Prostate gland (tissue), 2 donors: ENCODE measurements at regions not wholly inside any gene's neighbourhood (a gene's known extent, or its start where the extent isn't known, plus 50 kb on each side); places are given as distances from the start of the nearest gene placed in this dataset.

Source experiments
- POLR2A ChIP-seq: fragments of 450-650 bp; IDR thresholded peaks from one replicate; pipeline ENCODE4 v1.6.1; 2016; ENCODE audit warnings: antibody characterized with exemption, mild to moderate bottlenecking
- TF ChIP-seq, protein P1 (sequence below), 4 experiments: fragments of 200-600 bp in 2 of 4; fragments of 450-650 bp in 2 of 4; sonication (generic) in 2 of 4; IDR thresholded peaks; 1 replicate in 3 of 4; 2 replicates in 1 of 4; pipeline ENCODE4 v1.5.1; 2016 to 2019; ENCODE audit warnings: antibody characterized with exemption in 4 of 4, mild to moderate bottlenecking in 2 of 4, moderate library complexity in 2 of 4

DNA sequence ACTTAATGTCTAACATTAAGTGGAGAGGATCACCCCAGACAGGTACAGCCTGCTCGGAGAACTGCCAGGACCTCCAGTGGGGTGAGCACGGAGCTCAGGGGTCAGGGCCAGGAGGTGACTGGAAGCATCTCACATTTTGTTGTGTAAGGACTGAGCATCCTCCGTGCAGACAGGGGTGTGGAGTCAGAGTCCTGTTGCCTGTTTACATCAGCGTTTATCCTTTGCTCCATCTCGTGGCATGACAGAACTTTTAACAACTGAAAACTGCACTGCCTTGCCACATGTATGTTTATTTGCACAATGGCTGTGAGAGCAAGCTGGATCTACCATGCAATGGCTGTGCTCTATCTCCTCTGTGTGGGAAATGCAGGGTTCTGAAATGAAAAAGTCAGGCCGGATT lies 175.4 kb upstream of the AKR1E2 start:
- TF ChIP-seq, protein P1, sequence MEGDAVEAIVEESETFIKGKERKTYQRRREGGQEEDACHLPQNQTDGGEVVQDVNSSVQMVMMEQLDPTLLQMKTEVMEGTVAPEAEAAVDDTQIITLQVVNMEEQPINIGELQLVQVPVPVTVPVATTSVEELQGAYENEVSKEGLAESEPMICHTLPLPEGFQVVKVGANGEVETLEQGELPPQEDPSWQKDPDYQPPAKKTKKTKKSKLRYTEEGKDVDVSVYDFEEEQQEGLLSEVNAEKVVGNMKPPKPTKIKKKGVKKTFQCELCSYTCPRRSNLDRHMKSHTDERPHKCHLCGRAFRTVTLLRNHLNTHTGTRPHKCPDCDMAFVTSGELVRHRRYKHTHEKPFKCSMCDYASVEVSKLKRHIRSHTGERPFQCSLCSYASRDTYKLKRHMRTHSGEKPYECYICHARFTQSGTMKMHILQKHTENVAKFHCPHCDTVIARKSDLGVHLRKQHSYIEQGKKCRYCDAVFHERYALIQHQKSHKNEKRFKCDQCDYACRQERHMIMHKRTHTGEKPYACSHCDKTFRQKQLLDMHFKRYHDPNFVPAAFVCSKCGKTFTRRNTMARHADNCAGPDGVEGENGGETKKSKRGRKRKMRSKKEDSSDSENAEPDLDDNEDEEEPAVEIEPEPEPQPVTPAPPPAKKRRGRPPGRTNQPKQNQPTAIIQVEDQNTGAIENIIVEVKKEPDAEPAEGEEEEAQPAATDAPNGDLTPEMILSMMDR (IDR thresholded peaks at IDR 0.05): no peak
- TF ChIP-seq POLR2A: no peak
